HG03571 (cell line): ENCODE measurements at regions not wholly inside any gene's neighbourhood (a gene's known extent, or its start where the extent isn't known, plus 50 kb on each side); places are given as distances from the start of the nearest gene placed in this dataset.
"Not testable (repeated sequence)": the region's sequence is repeated elsewhere in the genome, so short reads cannot be mapped to it uniquely, and the experiment has no call there.

Experiments used
- ATAC-seq: cut with Tn5 transposase; IDR thresholded peaks from one replicate; pipeline ENCODE4 v1.9.1; 2021; ENCODE audit not compliant: unreplicated experiment

- not testable (repeated sequence) for ATAC-seq
These were observed 2137.8 kb upstream of the DEFB115 start for GRCh38 chr20:29119684-29120083.

GRCh38 chr20:29120088-29120487 lies 2137.4 kb upstream of the DEFB115 start:
- ATAC-seq = not testable (repeated sequence)

- not testable (repeated sequence) for ATAC-seq
These were observed 2136.9 kb upstream of the DEFB115 start for GRCh38 chr20:29120575-29120974.

GRCh38 chr20:29122784-29123183 lies 2134.7 kb upstream of the DEFB115 start:
- not testable (repeated sequence) for ATAC-seq

- ATAC-seq = no peak
These were observed 2133.6 kb upstream of the DEFB115 start for GRCh38 chr20:29123861-29124260.
